Right kidney (tissue), 1 donor: ENCODE measurements at regions not wholly inside any gene's neighbourhood (a gene's known extent, or its start where the extent isn't known, plus 50 kb on each side); places are given as distances from the start of the nearest gene placed in this dataset.

Experiments used
- DNase-seq: peaks from one replicate; pipeline ENCODE4 v3.0.0-alpha.2; 2016

DNA sequence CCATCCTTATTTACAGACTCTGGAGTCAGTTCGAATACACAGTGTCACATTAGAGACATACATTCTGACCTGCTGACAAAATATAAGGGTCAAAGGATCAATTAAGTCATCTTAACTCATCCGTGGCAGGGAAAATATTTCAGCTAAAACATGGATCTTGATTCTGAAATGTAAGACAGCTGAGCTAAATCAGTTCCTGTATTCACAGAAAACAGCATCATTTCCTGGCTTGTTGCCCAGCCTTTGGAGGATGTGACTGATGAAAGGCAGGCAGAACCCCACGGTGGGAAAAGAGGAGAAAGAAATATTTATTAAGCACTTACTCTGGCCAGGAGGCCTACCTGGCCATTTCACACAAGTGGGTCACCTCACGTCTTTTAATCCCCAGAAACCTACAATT is 101.9 kb downstream of the GAS2L3 start:
- no peak for DNase-seq

DNA sequence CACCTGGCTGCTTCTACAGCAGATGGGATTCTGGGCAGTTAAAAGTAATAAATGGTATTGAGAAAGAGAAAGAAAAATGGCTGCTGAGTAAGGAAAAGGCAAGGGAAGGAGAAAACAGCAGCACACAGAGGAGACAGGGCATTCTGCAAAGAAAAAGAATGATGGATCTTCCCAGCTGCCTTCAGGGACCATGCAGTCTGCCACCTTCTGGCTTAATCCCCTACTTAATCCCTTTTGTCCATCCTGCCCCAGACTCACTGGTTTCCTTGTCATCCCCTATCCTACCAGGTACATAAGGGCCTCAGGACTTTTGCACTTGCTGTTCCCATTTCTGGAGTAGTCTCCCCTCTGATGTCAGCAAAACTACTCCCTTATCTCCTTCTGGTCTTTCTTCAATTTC is 107.6 kb downstream of the GAS2L3 start:
- DNase-seq, result no peak

DNA sequence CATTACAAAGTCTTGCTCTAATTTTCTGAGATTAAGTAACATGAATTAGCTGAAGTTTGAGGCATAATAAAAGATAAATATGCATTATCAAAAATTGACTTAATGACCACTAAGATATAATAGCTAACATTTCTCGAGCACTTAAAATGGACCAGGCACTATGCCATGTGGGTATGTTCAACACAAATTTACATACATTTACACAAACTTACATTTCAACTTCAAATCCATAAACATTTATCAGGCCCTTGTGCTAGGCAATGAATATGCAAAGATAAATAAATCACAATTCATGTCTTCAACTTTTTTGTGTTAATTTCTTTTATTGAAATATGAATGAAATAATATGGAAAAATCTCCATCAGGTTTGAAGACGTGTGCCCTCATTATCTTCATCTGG is 108.7 kb downstream of the GAS2L3 start:
- DNase-seq, result no peak

GRCh38 chr12:100687686-100688085 is 106.9 kb upstream of the ANO4 start:
- DNase-seq, result no peak

DNA sequence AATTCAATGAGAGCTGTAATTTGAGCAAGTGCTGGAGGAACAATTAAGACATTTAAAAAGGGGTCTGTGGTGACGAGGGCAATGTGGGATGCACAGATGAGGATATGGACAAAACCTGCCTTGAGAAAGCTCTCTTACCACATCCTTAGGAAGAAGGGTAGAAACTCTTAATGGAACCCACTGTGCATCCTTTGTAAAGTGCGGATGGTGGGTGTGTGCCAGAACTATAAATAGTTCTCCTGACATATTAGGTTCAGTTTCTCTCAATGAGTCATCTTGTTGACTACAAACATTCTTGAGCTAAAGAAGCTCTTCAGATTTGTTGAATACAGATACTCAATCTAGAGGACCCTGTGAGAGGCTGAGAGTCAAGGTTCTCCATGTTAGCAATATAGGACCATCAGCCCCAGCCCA is 106.1 kb upstream of the ANO4 start:
- DNase-seq, result no peak

DNA sequence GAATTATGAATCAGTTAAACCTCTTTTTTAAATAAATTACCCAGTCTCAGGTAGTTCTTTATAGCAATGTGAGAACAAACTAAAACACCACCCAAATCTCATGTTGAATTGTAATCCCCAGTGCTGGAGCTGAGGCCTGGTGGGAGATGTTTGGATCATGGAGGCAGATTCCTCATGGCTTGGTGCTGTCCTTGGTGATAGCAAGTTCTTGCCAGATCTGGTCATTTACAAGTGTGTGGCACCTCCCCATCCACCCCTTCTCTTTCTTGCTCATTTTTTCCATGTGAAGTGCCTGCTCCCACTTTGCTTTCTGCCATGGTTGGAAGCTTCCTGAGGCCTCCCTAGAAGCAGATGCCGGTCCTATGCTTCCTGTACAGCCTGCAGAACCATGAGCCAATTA is 102.1 kb upstream of the ANO4 start:
- DNase-seq, result no peak

GRCh38 chr12:100698518-100698917 is 96.1 kb upstream of the ANO4 start:
- DNase-seq, result no peak

DNA sequence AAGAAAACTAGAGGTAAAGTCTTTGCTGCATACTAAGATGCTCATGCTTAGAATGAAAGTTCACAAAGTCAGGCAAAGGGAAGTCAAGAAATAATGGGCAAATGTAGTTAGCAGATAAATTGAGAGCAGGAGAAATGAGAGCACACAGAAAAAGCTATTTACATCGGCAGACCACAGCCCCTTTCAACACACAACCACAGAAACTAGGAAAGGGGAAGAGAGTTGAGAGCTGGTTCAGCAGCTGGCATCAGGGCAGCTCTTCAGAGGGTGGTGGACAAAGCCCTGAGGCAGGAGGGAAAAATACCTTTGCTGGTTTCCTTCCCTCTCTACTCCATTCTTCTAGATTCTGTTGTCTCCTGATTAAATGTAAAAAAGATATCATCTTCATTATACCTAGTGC is 95.4 kb upstream of the ANO4 start:
- no peak for DNase-seq

DNA sequence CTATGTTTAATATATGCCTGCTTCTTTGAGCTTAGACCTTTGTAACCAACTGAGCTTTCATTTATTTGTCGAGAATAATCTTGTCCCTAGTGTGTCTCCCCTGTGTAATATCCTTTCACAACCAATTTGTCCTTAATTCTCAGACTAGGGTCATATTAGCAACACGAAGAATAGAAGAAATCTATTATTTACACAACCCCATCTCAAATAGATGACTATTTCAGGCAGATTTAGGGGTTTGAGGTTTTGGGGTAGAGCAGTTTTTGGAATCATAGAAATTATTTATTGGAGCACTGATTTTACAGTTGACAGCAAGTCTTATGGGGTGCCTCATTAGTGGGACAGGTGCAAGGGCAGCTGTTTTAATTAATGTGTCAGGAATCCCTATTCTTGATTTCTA is 91.2 kb upstream of the ANO4 start:
- no peak for DNase-seq

DNA sequence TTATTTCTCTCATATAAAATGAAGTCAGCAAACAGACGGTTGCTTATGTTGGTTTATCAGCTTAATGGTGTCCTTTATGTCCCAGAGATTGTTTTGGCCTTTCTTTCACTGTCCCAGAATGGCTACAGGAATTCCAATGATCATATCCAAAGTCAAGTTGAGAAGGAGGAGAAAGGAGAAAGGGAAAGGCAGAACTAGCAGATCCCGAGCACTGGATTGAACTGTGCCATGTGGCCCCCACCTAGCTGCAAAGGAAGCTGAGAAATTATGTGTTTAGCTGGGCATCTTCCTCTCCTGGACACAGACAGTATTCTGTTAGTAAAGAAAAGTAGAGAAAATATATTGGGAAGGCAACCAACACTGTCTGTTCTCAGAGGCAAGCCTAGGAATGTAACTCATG is 90.7 kb upstream of the ANO4 start:
- no peak for DNase-seq

- DNase-seq, result no peak
These were observed 88.5 kb upstream of the ANO4 start for GRCh38 chr12:100706033-100706432.

- DNase-seq, result no peak
These were observed 86.0 kb upstream of the ANO4 start for GRCh38 chr12:100708591-100708990.

GRCh38 chr12:100715976-100716944 is 78.3 kb upstream of the ANO4 start:
- DNase-seq, result no peak

DNA sequence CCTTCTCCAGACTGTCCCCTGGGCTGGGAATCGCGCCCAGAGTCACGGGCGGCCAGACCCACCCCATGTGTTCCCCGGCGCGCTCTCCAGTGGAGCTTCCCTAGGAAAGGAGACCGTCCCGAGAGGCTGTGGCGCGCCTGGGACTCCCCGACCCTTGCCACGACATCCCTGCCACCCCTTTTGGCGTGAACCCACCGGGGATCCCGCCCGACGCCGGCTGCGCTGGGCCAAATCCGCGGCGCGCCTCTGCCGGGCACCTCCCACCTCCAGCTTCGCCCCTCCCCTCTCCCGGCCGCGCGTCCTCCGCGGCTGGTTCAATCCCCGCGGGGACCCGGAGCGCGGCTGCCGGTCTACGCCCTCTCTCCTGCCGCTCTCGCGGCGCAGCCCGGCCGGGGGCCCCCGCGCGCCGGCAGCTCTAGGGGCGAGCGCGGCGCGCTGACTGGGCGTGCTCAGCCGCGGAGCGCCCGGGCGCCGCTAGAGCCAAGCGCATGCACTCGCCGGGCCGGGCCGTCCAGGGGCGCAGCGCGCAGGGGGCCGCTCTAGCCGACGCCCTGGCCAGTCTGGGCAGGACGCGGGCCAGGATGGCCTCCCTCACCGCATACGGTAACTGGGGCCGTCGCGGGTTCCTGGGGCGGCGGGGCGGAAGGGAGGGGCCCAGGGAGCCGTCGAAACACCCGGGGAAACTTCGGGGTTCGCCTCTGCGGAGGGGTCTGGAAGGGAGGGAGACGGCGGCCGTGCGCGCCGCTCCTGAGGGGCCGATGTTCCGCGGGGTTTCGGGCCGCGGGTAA is 77.4 kb upstream of the ANO4 start:
- peak; percentile 64 for DNase-seq

- no peak for DNase-seq
These were observed 76.9 kb upstream of the ANO4 start for GRCh38 chr12:100717733-100718067.

- no peak for DNase-seq
These were observed 76.4 kb upstream of the ANO4 start for GRCh38 chr12:100718187-100718586.

- no peak for DNase-seq
These were observed 74.4 kb upstream of the ANO4 start for GRCh38 chr12:100720016-100720654.

DNA sequence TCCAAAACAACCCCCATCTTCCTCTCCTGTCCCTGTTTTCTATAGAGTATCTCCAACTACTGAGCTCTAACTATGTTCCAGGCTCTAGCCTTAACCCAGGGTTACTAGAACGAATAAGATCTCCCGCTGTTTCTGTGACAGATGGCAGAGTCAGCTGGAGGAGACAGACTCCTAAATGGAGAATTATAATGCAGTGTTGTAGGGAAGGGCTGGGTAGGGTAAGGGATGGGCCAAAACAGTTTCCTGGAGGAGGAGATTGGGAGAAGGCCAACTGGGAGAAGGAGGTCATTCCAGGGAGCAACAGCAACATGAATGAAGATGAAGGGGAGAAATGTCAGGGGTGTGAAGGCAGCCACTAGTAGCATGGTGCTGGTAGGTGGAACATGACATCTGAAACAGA is 73.4 kb upstream of the ANO4 start:
- DNase-seq, result no peak

DNA sequence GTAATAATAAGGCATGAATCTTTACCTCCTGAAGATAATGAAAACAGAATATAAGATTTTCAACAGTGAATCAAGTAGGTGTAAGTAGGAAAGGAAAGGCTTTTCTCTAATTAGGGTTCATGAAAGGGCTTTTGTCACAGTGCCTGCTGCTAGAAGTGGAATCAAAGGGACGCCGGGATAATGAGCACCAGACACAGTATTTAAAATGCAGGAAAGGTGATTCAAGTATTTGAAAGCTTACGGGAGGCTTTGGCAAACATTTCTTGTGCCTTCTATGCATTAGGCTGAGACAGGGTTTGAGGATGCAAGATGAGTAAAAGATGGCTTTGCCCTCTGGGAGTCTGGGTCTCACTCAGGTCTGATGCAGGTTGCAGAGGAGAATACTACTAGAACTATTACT is 70.5 kb upstream of the ANO4 start:
- DNase-seq, result no peak

GRCh38 chr12:100733817-100734593 is 60.6 kb upstream of the ANO4 start:
- DNase-seq, result peak; percentile 2

GRCh38 chr12:100737168-100737567 is 57.4 kb upstream of the ANO4 start:
- DNase-seq, result no peak

GRCh38 chr12:100738086-100738485 is 56.5 kb upstream of the ANO4 start:
- DNase-seq, result no peak
